ENCODE measurements at regions not wholly inside any gene's neighbourhood (a gene's known extent, or its start where the extent isn't known, plus 50 kb on each side); places are given as distances from the start of the nearest gene placed in this dataset.
"Not testable (repeated sequence)": the region's sequence is repeated elsewhere in the genome, so short reads cannot be mapped to it uniquely, and the experiment has no call there.

- no peak for DNase-seq
Measured at GRCh38 chr5:103724271-103724670, 161.7 kb upstream of the NUDT12 start.

GRCh38 chr5:103721183-103721582 lies 158.6 kb upstream of the NUDT12 start:
- no peak for DNase-seq

GRCh38 chr5:103718108-103718507 lies 155.5 kb upstream of the NUDT12 start:
- no peak for DNase-seq

GRCh38 chr5:103708601-103709000 lies 146.0 kb upstream of the NUDT12 start:
- no peak for DNase-seq

- DNase-seq = no peak
Measured at GRCh38 chr5:103706939-103707682, 144.5 kb upstream of the NUDT12 start.

- DNase-seq = no peak
Measured at GRCh38 chr5:103703617-103704016, 141.0 kb upstream of the NUDT12 start.

- no peak for DNase-seq
Measured at GRCh38 chr5:103693517-103693916, 130.9 kb upstream of the NUDT12 start.

- DNase-seq = no peak
Measured at GRCh38 chr5:103690676-103691075, 128.1 kb upstream of the NUDT12 start.

GRCh38 chr5:103679873-103680272 lies 117.3 kb upstream of the NUDT12 start:
- no peak for DNase-seq

GRCh38 chr5:103676198-103676597 lies 113.6 kb upstream of the NUDT12 start:
- DNase-seq = not testable (repeated sequence)

- no peak for DNase-seq
Measured at GRCh38 chr5:103674739-103675138, 112.2 kb upstream of the NUDT12 start.

GRCh38 chr5:103674251-103674650 lies 111.7 kb upstream of the NUDT12 start:
- DNase-seq = no peak

GRCh38 chr5:103669615-103670014 lies 107.0 kb upstream of the NUDT12 start:
- DNase-seq = no peak

- no peak for DNase-seq
Measured at GRCh38 chr5:103668281-103668680, 105.7 kb upstream of the NUDT12 start.

GRCh38 chr5:103667068-103667467 lies 104.5 kb upstream of the NUDT12 start:
- no peak for DNase-seq

GRCh38 chr5:103657301-103657700 lies 94.7 kb upstream of the NUDT12 start:
- no peak for DNase-seq

GRCh38 chr5:103648086-103648485 lies 85.5 kb upstream of the NUDT12 start:
- DNase-seq = no peak

GRCh38 chr5:103646698-103647614 lies 84.4 kb upstream of the NUDT12 start:
- DNase-seq = no peak

GRCh38 chr5:103645816-103646215 lies 83.2 kb upstream of the NUDT12 start:
- DNase-seq = no peak

- DNase-seq = no peak
Measured at GRCh38 chr5:103638979-103639378, 76.4 kb upstream of the NUDT12 start.

GRCh38 chr5:103624675-103625074 lies 62.1 kb upstream of the NUDT12 start:
- DNase-seq = no peak

GRCh38 chr5:103624035-103624480 lies 61.5 kb upstream of the NUDT12 start:
- no peak for DNase-seq

- DNase-seq = no peak
Measured at GRCh38 chr5:103623425-103623824, 60.8 kb upstream of the NUDT12 start.

GRCh38 chr5:103621548-103621930 lies 59.0 kb upstream of the NUDT12 start:
- no peak for DNase-seq

Measured in stimulated activated CD4-positive, alpha-beta T cell treated with anti-CD3 and anti-CD28 coated beads, Interleukin-2, amount 100 ng/mL, for 24 hours (primary cell).